Activated CD4-positive, alpha-beta T cell treated with anti-CD3 and anti-CD28 coated beads, Interleukin-2, amount 50 U/mL, for 1 hour (primary cell): ENCODE measurements at regions not wholly inside any gene's neighbourhood (a gene's known extent, or its start where the extent isn't known, plus 50 kb on each side); places are given as distances from the start of the nearest gene placed in this dataset.

Source experiments
- DNase-seq: peaks from one replicate; pipeline ENCODE4 v3.0.0-alpha.2; 2020

DNA sequence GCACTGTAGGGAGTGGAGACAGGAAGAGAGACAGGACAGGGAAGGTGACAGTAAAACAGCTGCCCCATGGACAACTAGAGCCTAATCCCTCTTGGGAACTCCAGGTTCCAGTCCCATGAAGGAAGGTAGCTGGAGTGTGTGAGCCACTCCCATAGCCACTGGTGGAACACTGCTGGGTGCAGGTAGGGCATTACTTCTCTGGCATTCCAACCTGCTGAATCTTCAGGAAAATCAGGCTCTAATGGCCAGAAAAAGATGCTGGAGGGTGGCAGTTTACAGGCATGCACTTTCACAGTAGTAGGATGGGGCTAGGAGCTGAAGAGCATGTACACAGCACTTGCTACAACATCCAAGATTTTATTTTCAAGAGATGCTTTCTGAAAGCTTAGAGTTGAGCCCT lies 259.4 kb downstream of the AUH start:
- no peak for DNase-seq

DNA sequence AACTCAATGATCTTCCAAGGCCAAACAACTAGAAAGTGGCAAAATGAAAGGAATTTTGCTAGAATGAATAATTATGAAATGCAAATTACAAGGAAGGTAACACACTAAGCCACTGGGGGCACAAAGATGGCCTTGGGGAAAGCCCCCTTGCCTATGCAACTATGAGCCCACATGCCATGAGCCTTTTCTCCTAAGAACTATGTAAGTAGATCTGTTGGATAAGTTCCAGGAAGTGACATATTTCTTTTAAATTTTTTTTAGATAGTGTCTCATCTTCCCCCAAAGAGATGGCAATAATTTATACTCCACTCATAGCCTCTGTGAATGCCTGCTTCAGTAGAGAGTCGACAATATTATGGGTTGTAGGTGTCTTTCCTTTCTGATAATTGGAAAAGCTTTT lies 257.8 kb downstream of the AUH start:
- DNase-seq, result no peak

DNA sequence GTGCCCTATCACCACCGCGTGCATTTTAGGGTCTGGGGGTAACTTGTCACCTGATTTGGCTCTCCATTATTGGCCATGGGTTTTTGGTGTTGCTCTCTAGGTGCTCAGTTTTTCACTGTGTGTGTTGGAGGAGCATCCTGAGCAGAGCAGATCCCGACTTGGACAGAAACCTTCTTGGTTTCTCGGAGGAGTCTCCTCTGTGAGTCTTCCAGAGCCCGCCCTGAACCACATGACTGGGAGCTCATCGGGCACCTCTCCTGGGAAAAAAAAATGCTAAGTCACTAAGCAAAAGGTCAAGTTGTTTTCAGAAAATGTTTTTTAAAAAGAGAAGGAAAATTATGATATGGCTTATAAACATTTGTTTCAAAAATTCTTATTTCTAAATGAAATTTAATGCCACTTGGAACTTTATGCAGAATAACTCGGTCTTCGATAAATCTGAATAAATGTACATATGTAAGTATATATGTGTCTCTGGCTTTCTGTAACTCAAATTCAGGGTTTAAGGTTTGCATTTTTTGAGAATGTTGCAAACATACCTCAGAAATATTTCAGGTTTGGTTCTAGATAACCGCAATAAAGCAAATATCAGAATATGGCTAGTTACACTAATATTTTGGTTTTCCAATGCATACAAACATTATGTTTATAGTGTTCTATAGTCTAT lies 255.2 kb downstream of the AUH start:
- no peak for DNase-seq

DNA sequence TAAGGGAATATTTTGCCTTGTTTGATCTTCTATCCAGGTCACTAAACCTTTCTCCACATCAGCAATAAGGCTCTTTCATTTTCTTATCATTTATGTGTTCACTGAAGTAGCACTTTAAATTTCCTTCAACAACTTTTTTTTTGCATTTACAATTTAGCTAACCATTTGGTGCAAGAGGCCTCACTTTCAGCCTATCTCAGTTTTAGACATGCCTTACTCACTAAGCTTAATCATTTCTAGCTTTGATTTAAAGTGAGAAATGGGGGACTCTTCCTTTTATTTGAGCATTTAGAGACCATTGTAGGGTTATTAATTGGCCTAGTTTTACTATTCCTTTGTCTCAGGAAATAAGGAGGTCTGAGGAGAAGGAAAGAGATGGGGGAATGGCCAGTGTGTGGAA lies 250.5 kb downstream of the AUH start:
- DNase-seq, result no peak

DNA sequence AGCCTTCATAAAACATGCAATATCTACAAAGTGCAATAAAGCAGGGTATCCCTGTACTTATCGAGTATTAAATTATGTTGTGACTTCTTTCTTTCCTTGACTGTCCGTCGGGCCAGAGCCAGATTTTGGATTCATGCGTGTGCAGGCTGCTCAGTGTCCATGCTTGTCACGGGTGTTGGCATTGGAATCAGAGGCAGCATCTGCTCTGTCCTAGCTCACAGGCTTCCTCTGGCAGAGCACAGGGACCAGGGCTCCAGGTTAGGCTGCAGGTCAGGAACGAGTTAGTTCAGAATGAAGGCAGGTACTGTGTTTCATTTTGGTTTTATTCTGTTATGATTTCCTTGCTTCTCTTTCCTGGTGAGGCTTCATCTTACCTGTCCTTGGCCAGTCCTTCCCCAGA lies 249.8 kb downstream of the AUH start:
- no peak for DNase-seq

DNA sequence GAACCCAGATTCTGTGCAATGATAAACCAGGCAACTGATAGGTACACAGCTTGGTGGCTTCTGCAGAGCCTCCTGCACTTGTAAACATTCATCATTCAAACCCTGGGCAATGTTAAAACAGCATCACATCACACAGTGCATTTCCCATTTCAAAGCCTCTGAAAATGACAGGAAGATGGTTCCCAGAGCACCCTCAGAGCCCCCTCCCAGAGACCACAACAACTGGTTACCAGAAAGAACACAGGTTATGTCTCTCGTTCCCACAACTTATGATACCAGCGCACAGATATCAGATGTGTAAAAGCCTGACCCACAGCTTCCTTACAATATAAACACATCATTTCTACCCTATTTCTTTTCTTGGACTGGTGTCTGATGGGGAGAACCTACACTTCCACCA lies 248.7 kb downstream of the AUH start:
- DNase-seq, result no peak

DNA sequence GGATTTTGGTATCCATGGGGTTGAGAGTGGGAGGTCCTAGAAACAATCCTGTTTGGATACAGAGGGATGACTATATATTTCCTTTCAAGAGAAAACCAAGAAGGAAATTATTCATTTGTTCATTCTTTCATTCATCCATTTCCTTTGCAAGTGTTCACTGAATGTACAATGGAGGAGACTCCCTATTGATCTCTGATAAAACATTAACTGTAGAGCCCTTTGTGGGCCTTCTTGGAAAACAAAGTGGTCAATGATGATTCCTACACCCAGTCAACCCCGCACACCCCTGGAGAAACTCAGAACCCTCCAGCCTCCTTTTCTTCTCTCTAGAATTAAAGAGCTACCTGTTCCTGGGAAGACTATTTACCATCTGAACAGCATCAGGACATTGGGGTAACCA lies 247.3 kb downstream of the AUH start:
- DNase-seq, result no peak

DNA sequence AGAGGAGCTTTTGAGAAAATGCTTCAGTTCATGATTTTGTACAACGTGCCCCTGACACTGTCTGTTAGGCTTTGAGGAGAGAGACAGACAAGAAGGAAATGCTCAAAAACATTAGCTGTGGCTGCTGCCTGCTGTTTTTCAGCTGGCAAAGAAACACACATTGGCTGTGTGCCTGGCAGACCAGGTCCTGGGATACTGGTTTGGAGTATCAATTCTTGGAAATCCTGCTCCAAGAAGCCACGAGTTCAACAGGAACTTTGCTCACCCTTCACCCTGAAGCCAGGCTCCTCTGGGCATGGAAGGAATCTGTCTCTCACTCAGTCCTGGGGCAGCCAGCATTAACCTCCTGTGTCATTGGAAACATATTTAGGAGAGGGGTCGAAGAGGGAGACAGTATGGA lies 245.5 kb downstream of the AUH start:
- no peak for DNase-seq

DNA sequence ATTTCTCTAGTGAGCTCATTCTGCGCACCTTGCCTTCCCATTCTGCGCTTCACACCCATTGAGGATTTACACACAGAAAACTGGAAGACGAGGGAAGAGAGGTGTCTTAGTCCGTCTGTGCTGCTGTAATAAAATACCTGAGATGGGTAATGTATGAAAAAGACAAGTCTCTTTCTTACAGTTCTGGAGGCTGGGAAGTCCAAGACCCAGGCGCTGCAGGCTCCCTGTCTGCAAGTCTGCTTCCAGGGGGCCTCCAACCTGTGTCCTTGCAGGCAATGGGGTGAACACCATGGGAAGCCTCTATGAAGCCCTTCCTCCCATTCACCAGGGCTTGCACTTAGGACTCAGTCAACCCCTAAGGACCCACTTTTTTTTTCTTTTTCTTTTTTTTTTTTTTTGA lies 245.0 kb downstream of the AUH start:
- DNase-seq, result no peak

DNA sequence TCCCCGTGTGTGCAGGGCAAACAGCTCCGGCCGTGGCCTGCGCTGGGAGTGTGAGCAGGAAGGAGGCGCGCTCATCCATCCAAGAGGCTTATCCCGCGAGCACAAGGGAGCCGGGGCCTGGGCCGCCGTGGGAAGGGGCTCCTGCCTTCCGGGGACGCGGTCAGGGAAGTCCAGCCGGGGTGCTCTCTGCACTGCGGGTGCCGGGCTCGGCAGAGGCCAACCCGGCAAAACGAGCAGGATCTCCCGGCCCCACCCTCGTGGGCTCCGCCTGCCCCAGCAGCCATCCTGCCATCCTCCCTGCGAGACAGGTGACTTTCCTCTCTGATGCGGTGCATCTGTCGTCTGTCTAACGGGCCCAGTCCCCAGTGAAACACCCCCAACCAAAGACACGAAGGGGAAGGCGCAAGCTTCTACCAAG lies 244.2 kb downstream of the AUH start:
- no peak for DNase-seq

DNA sequence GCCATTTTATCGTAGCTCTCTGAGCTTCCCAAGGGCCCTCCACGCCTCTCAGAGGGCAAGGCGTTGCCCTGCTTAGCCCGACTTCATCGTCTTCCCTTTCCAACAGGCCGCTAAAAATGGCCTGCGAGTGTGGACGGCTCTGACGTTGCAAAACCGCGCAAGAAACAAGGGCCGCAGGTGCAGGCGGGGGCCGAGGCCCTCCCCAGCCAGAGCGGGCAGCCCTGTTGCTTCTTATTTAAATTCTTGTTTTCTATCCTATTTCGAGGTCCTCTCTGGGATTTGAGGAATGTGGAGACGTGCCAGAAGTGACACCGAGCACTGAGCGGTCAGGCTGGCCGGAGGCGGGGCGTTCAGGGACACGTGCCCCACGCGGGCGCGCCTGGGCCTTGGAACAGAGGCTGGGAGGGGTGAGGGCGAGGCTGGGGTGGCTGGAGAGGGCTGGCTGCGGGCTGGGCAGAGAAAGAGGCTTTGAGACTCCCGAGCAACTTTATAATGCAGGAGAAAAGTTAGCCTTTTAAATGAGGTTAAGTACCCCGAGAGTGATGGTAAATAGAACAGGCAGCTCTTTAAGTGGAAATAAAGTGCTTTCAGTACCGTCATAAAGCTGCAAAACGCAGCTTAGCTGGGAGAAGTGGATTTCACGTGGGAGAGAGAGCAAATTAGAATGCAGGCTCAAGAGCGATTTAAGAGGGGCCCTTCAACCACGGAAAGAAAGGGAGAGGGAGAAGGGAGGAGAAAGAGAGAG lies 243.6 kb downstream of the AUH start:
- DNase-seq, result no peak

DNA sequence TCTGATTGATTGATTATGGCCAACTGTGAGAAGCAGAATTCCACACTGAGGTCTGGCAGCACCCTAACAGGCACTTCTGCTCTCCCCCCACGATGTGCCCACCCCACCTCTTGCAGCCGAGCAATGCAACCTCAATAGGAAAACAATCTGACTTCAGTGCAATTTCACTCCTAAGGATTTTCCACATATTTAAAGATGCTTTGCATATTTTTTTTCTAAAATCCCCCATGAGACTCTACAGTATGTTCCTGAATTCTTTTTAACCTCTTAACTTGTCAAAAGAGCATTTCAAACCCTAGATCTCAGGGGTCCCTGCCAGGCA lies 243.1 kb downstream of the AUH start:
- no peak for DNase-seq

DNA sequence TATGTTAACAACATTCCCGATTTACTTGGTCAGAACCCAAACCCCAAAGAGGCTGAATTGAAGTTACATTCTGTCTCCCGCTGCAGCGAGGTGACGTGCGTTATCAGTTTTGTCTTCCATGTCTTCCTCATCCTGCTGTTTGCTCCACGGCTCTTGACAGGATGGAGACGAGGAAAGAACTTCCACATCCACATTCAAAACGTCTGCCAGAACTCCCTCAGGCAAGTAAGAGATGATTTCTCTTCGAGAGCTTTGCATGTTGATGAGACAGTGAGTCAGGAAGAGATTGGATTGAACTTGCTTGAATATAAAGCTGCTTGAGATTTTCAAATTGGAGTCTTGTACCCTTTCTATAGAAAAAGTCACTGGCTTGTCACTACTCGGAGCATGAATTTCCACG lies 242.6 kb downstream of the AUH start:
- DNase-seq, result no peak

DNA sequence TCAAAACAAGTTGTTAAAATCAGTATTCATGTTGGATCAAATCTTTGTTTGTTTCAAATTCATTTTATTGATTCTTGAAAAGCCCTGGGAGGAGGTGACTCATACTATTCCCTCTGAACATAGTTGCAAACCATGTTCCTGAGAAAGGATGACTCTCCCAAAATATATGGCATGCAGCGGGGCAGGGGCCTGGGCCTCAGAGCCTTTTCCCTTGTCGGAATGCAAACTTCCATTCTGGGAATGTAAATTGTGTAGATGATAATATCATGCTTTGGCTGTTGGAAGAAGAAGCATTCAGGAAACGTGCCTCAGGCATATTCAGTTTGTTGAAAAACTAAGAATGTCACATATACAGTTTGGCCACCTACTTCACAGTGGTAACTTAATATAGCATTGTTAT lies 242.0 kb downstream of the AUH start:
- no peak for DNase-seq

DNA sequence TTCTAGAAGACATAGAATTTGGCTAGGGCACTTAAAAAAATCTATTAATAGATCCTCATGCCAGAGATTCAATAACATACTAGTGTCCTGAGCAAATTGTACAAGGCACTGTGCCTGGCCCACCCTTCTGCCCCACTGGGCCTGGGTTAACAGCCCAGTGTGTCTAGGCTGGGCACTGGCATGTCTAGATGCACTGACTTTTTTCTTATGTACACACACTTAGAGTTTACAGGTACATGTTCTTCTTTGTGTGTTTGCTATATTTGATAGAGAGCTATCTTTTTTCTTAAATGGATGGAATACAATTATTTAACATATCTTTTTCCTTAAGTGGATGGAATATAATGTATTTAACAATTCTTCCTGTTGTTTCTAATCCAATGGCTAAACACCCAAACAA lies 241.5 kb downstream of the AUH start:
- DNase-seq, result no peak

DNA sequence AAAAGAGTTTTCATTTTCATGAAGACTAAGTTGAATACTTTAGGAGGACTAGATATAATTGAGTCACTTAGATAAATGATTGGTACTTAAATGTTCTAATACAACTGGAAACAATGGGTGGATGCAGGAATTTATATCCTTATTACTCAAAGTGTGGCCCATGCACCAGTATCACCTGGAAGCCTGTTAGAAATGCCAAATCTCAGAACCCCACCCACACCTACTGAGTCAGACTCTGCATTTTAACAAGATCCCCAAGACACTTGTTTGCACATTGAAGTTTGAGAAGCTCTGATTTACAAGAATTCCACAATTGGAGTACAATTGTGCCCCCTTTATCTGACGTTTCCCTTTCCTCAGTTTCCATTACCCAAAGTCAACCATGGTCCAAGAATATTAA lies 239.0 kb downstream of the AUH start:
- no peak for DNase-seq

DNA sequence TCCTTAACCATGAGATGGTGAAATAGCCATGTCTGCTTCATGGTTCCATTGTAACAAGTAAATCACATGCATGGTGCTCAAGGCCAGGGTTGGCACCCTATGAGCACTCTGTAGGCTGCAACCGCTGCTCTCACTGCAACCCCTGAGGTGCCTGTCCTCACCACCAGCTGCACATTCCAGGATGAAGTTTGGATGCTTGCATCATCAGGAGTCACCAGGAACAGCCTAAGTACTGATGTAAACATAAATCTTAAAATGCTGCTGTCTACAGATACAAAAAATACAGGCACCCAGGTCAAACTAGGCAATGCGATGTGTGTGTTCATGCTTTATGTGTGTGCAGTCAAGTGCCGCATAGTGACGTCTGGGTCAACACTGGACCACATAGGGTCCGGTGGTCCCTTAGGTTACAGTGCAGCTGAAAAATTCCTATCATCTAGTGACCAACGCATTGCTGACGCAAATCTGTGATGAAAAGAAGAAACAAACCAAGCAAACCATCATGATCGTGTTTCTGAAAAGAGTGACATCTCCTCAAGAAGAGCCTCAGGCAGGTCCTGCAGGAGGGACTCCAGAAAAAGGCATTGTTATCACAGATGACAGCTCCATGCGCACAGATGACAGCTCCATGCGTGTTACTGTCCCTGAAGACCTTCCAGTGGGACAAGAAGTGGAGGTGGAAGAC lies 234.8 kb downstream of the AUH start:
- no peak for DNase-seq

DNA sequence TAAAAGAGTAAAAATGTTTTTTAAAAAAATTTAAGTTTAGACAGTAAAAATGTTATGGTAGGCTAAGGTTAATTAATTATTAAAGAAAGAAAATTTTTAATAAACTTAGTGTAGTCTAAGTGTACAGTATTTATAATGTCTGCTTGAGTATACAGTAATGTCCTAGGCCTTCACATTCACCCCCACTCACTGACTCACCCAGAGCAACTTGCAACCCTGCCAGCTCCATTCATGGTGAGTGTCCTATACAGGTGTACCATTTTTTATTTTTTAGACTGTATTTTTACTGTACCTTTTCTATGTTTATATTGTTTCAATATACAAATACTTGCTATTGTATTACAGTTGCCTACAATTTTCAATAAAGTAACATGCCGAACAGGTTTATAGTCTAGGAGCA lies 234.1 kb downstream of the AUH start:
- DNase-seq, result no peak

DNA sequence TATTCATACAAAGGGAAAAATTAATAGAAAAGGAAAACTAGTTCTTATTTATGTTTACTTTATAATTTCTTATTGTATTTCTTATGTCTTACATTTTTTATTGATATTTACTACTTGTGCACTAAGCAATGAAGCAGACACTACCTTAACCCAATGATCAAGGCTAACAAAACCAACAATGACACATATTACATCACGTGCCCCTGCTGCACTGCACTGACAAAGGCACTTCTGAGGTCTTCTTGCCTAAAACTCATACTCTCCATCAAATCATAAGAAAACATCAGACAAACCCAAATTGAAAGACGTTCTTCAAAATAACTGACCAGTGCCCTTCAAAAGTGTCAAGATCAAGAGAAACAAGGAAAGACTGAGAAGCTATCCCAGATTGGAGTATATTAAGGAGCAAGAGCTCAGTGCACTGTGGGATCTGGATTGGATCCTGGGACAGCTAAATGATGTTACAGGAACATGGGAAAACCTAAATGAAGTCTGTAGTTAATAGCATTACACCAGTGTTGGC lies 230.9 kb downstream of the AUH start:
- DNase-seq, result no peak

DNA sequence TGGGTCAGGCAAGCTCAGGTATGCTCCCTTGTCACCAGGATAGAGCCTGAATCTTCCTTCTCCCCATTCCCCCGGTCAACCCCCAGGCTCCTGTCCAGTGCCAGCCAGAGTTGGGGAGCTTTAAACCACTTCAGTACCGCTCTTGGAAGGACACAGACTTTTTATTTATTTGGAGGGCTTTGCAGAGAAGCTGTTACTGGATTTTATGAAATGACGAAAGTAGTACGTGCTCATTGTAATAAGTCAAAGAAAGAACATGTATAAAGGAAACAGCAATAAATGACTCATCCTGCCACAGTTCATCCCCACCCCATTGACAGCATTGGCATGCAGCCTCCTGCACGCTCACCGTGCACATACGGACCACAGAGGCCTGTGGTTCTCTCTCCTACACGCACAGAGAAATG lies 230.3 kb downstream of the AUH start:
- DNase-seq, result peak; percentile 9

DNA sequence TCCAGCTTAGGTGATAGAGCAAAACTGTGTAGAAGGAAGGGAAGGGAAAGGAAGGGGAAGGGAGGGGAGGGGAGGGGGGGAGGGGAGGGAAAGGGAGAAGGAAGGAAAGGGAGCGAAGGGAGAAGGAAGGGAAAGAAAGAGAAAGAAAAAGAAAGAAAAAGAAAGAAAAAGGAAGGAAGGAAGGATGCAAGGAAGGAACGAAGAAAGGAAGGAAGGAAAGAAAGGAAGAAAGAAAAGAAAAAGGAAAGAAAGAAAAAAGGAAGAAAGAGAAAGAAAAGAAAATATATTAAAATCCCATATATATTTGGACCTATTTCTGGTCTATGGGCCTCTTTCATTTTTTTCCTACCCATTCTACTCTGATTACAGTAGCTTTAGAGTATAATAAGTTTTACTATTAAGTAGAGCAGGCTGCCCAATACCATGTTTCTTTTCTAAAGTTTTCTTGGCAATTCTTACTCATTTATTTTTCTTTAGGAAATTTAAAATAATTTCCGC lies 229.1 kb downstream of the AUH start:
- no peak for DNase-seq

DNA sequence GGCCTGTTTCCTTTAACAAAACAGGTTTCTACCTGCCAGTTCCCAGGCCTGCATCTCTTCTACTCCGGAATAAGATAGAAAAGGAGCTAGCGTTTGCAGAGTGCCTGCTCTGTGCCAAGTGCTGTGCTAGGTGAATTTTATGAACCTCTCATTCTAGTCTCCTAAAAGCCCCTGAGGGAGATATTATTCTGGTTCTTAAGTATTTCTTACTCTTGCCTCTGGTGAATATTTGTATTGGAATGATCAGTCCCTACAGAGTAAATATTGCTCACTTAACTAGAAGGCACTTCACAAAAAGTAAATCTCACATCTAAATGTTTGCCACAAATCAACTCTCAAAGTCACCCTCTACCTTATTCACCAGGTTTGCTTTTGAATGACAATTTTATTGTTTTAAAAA lies 227.1 kb downstream of the AUH start:
- DNase-seq, result no peak

DNA sequence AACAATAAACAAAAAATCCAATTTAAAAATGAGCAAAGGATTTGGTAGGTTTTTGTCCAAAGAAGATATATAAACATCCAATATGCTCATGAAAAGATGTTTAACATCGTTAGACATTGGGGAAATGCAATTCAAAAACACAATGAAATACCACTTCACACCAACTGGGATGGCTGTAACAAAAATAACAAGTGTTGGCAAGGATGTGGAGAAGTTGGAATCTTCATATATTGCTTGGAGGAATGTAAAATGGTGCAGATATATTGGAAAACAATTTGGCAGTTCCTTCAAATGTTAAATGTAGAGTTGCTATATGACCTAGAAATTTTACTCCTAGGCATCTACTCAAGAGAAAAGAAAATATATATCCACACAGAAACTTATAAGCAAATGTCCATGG lies 224.3 kb downstream of the AUH start:
- no peak for DNase-seq

DNA sequence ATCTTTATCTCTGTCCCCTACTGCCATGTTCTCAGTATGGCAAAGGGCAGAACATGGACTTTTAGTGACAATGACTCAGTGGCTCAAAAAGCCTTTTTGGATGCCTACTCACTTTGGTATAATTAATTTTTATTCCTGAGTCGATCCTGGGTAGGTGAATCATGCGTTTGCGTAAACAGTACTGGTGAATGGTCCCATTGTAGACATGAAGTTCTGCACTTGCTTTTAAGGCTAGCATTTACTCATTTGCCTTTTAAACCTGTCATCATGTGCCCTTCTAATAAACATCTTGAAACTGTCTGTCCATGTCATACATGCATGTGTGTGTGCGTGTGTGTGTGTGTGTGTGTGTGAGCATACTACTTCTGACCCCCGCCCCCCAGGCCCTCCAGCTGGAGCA lies 223.0 kb downstream of the AUH start:
- DNase-seq, result no peak
